Limb (tissue), 2 donors: ENCODE measurements at regions not wholly inside any gene's neighbourhood (a gene's known extent, or its start where the extent isn't known, plus 50 kb on each side); places are given as distances from the start of the nearest gene placed in this dataset.
"Not testable (repeated sequence)": the region's sequence is repeated elsewhere in the genome, so short reads cannot be mapped to it uniquely, and the experiment has no call there.

Source experiments
- DNase-seq, 2 donors: peaks; one replicate each; pipeline ENCODE4 v3.0.0-alpha.2; 2016; ENCODE audit errors: extremely low spot score in 2 of 2

DNA sequence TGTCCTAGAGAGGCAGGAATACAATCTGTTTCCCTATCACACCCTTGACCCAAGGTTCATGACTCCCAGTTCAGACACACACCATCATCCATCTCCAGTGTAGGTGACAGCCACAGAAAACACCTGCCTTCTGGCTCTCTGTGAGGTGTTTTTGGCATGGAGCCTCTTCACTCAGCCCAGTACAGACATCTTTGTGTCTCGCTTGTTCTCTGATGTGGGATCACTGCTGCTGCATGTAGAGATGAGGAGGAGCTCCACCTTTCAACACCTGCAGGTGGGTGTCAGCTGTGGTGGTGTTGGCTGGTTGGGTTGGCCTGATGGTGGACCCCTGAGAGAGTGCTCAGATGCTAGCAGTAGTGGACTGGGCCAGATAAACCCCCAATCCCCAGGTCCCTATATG lies 916.7 kb upstream of the B3GALT2 start:
- no peak for DNase-seq

DNA sequence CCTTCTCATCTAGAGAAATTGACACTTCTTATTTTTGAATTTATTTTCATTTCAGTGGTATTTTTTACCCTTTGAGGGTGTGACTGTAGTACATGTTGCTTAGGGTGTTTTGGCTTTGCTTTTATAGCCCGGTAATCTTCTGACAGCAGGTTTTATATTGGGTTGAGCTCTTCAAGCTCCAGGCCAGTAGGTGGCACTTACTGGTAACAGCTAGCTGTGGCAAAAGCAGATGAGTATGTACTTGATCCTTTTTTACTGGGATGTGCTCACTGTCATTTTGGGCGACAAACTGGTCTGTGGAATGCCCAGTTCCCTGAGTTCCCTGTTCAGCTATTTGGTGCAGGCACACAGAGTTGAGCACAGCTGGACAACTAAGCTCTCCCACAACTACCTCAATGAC lies 916.2 kb upstream of the B3GALT2 start:
- no peak for DNase-seq

DNA sequence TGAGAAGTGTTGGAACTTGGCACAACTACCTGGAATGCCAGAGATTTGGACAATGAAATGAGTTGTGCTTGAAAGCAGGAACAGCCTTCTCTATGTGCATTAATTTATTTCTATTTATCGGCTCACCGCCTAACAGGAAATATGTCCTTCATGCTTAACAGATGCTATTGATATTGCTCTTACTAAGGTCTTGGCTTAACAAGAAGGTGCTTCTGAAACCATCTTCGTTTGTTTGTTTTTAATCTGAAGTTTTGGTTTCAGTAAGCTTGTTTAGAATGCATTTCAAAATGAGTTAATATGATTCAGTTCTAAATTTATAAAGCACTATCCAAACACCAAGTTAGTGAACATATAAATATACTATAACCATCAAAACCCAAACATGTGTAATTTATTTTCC lies 898.3 kb upstream of the B3GALT2 start:
- no peak for DNase-seq

DNA sequence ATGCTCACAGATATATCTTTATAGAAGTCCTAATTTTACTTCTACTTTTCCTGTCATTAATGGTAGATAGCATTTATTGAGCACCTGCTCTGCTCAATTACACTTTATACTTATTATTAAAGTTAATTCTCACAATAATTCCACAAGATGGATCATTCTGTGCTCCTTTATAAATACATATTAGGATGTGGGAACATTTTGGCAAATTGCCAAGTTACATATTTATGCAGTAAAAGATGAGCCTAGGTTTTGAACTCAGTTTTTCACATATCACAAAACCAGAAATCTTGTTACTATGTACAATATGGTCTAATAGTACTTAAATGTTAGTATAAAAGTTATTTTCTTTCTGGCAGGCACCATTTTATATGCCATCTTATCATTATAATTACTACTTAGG lies 895.0 kb upstream of the B3GALT2 start:
- DNase-seq, result no peak

DNA sequence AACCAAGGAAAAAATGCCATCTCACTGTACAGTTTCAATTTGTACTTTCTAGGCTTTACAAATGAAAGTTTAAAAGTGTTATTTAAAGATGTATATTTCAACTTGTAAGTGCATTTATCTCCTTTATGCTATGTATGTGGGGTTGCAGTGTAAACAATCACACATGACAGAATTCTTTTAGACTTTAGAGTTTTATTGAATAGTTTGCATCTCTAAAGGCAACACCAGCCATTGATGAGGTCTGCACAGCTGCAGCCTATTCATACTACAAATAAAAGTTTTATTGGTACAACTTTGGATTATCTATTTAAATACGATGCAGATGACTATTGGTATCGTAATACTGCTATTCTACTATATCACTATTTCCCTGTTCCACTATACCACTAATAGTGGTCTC lies 894.4 kb upstream of the B3GALT2 start:
- no peak for DNase-seq

DNA sequence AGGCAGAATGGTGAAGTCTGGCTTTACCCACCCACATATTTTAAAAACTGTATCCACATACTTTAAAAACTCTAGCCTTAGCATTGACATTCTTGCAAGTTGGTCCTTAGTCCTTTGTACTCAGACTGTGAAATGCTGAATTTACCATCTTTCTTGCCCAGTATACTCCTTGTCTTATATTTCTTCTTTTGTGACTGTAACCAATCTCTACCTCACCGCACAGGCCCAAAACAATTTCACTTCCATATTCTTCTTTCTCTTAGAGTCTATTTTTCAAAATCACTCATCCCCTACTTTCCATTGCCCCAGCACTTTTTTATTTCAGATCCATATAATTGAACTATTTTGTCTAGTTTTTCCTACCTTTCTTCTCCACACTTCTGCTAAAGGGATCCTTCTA lies 892.4 kb upstream of the B3GALT2 start:
- no peak for DNase-seq

DNA sequence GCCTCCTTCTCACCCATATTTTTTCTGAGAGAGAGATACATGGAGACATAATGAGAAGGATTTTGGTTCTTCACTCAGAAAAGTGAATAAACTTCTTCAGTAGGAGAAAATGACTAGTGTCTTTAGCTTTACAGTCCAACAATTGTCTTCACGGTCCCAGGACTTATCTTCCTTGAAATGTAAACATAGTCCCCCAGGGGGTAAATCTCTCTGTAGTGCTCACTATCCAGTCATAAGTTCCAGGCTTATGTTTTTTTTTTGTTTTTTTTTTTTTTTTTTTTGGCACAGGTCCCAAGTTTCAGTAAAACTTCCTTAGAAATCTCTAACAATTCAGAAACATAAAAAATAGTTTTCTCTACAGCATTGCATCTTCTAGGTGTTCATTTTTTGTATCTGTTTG lies 890.2 kb upstream of the B3GALT2 start:
- DNase-seq, result no peak

DNA sequence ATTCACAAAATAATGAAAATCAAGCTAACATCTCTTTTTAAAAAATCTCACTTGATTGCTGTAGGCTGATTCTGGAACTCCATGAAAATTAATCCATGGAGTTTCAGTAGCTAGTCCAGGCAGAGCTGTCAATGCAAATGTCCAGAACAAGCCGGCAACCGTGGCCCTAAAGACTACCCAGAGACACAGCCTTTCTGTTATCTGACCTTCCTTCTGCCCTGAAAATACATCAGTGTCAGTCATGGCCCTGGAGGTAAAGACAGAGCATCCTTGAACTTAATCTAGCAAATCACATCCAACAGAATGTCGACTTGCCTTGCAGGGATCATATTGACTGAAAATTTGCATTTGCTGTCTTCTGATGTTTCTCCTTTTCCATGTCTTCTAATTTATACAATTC lies 887.4 kb upstream of the B3GALT2 start:
- DNase-seq, result no peak

DNA sequence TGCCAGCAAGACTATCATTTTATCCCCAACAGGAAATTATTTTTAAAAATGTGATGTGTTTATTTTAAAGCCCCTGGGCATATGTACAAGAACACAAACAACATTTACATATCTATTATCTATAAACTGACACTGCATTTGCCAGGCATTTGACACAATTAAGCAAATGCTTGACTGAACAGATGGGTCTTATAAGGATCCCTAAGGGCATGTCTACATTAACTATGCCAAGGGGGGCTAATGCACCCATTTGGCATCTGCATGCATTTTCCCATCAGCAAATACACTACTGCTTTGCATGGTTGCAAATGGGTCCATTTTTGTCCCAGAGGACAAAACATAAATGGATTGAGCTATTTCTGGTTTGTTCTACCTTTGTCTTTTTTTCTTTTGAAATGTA lies 884.8 kb upstream of the B3GALT2 start:
- no peak for DNase-seq

DNA sequence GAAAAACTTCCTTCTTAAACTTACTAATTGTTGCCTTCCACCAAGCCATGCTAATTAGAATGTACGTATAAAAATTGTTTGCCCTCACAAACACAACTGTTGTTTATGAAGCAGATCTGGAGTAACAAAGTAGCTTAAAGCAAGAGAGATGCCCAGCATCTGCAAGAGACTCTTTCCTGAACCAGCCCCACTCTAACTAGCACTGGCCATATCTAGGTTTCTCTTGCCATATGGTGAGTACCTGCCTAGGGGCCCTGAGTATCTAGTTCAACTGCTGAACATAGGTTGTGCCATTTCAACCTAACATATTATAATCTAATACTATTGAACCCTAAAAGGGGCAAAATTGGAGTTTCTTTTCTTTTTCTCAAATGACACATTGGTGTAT lies 883.4 kb upstream of the B3GALT2 start:
- no peak for DNase-seq

DNA sequence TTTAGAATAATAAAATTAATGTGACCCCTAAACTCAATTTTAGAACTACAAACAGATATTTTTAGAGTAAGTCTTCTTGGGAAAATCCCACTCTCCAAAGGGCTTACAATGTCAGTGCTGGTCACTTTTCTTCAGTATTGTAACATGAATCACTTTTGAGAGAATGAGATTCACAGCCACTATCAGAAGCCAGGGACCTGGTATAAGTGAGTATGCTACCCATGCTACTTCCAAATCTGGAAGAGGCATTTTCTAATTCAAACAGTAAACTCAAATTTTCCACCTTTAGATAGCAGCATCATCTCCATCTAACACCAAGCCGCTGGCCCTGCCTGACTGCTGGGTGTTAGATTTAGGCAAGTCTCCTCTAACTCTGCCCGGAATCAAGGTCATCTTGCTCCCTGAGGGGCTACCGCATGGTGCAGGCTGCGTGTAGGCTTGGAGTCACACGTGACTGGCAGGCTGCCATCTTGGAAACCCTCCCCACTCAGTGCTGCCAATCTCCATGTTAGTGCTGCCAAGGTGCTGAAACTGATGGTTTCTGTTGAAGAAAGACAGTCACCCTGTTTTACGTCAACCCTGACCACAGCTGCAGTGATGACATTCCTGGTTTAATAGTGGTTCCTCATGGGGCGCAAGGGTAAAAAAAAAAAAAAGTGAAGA lies 882.9 kb upstream of the B3GALT2 start:
- DNase-seq, result no peak

DNA sequence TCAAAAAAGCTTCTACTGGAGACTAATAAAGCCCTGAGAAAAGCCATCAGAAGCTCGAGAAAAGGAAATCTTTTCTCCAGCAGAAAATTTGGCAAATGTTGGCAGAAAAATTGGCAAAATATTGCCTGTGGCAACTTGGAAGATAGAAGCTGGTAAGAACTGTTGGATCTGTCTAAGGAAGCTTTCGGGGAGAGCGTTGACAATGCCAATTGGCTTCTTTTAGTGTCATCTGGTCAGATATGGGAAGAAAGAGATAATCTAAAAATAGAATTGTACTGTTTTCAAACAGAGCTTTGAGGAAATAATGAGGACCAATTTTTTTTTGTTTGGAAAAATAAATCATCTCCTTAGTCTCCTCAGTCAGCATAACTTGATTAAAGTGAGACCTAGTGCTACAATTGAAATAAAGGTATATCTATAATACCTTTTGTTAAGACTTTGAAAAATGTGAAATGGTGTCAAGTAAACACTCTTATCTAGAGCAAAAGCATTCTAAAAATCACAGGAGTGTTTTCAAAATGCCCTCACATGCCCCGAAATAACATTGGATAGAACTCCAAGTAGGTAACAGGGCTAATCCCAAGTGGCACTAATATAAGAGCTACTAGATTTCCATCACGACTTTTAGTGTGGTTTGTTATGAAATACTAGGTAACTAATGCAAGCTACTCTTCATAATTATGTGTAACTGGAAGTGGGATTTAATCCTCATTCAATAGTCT lies 882.2 kb upstream of the B3GALT2 start:
- DNase-seq, result no peak

DNA sequence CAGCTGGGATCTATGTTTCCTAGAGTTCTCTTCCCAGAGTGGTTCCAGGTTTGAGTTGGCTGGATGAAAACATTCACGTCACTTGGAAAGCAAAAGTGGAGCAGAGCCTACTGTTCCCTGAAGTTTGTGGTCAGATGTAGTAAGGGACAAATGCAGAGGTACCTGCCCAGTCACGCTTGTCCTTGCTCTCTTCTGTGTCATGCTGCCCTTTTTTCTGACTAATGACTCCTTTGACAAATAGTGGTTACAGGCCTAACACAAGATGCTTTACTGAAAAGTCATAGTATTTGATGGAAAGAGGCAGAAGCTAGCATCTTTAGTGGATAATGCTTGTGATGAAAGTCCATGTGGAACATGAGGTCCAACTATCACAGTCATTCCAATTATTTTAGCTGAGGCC lies 881.4 kb upstream of the B3GALT2 start:
- DNase-seq, result no peak

DNA sequence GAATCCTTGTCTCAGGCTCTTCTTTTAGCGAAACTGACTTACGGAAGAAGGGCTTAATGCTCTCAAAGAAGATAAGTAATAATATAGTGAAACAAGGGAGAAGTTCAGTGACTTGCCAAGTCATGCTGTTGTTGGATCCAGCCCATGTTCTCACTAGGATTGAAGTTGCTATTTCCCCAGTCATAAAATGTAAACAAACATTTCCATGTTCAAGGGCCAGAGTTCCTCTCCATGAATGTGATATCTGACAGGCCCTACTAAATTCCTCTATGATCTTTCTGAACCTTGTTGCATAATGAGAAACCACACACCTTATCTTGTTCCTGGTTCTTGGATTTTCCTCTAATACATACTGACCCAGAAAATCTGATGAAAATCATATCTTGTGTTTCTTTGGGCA lies 876.5 kb upstream of the B3GALT2 start:
- no peak for DNase-seq

DNA sequence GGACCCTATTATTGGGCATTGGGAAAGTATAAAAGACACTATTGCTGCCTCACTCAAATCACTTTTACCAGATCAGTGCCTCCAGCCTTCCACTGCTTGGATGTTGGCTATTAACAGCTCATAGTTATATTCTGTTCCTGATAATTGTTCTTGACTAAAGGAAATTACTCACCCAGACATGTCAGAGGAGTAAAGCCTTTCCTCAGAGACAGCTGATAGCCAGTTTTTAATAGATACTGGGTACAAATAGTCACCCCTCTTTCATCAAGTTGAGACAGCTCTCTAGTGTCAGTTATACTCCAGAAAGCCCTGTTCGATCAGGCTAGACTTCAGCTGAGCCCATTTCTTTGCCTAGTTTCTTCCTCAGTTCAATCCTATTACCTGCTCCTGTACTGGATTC lies 876.1 kb upstream of the B3GALT2 start:
- no peak for DNase-seq

DNA sequence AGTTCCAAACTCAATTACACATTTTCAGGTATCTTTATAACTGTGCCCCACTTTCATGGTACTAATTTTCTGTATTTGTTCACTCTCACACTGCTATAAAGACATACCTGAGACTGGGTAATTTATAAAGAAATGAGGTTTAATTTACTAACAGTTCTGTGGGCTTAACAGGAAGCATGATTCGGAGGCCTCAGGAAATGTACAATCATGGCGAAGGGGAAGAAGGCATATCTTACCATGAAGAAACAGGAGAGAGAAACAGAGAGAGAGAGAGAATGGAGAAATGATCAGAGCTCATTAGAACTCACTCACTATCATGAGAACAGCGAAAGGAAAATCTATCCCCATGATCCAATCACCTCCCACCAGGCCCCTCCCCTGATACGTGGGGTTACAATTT lies 874.1 kb upstream of the B3GALT2 start:
- DNase-seq, result no peak

DNA sequence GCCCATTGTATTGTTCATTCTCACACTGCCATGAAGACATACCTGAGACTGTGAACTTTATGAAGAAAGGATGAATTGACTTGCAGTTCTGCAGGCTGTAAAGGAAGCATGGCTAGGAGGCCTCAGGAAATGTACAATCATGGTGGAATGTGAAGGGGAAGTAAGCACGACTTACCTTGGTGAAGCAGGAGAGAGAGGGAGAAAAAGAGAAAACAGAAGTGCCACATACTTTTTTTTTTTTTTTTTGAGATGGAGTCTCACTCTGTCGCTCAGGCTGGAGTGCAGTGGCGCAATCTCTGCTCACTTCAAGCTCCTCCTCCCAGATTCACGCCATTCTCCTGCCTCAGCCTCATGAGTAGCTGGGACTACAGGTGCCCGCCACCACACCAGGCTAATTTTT lies 871.9 kb upstream of the B3GALT2 start:
- not testable (repeated sequence) for DNase-seq

DNA sequence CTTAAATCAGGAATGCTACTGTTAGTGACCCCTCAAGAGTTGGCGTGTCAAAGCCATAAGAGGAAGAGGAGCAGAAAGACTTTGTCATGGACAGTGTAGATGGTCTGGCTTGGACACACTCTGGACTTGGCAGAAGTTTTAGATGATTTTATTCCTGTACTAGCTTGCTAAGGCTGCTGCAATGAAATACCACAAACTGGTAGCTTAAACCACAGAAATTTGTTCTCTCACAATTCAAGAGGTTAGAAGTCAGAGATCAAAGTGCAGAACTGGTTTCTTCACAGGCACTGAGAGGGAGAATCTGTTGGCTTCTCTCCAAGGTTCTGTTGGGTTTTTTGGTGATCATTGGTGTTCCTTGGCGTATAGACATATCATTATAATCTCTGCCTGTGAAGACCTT lies 869.8 kb upstream of the B3GALT2 start:
- no peak for DNase-seq

DNA sequence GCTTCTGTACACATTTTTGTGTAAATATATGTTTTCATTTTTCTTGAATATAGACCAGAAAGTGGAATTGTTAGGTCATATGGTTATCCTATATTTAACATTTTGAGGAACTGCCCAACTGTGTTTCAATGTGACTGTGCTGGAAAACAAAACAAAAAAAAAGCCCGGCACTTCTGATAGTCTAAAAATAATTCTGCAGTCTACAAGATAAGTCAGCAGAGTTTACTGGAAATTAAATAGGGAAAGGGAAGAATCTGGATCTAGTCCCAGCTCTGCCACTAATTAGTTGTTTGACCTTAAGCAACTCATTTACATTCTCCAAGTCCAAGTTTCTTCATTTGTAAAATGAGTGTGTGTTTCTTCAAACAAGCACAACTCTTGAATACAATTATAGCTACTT lies 869.1 kb upstream of the B3GALT2 start:
- DNase-seq, result no peak

DNA sequence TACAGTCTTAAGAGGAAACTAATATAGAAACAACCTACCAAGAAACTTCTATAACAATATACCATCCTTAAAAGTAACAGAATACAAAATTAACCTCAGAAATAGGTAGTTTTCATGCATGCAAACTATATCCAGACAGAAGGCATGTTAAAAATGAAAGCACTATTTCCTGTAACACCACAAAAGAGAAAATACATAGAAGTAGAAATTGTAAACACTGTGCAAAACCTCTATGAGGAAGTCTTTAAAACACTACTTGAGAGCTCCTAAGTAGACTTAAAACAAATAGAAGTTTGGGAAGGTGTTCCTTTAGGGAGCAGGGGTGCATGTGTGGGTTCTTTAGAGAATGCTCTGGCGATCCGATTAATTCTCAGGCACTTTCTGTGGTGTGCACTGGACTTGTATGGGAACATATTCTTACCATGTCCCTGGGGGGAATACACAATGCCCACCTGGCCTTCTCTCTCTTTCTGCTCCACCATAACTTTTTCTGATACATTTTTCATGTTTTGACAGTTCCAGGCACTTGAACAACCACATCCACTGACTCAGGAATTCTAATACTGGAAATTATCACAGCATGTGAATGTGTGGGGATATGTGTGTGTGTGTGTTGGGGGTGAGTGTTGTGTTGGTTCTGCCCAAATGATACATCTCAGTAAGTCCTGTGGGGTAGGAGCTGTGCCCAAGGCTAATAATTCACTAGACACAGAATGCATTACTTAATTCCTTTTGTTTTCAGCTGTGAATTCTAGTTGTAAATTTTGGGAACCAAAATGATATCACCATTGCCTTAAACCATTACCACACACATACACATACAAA lies 866.3 kb upstream of the B3GALT2 start:
- no peak for DNase-seq

DNA sequence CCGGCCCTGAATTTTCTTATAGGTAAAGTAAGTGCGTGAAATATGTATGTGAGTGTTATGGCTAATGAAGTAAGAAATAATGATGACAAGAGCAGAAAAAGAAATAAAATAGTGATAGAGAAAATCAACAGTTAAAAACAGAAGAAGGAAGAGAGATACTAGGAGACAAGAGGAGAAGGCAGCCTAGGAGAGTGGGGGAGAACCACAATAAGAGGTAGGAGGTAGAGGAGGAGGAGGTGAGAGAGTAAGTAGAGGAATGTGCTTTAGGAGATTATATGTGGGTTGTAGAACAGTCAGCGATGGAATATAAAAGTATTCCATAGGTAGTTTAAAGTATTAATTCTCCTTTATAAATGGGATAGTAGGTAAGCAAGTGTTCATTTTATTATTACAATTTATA lies 861.5 kb upstream of the B3GALT2 start:
- DNase-seq, result no peak

DNA sequence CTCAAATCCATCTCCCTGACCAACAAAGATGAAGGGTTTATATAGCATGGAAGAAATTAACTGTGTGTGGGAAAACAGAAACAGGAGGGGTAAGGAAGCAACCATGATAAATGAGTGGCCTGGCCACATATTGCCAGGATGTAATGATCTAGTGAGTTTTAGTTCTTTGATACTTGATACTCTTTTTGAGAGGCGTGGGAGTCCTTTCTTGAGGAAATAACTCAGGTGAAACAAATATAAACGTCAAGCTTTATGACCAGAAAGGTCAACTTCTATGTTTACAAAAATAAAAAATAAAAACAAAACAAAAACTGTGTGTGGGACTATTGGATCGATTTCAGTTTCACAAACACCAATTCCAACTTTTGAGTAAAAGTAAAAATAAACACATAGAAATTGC lies 860.8 kb upstream of the B3GALT2 start:
- DNase-seq, result no peak

DNA sequence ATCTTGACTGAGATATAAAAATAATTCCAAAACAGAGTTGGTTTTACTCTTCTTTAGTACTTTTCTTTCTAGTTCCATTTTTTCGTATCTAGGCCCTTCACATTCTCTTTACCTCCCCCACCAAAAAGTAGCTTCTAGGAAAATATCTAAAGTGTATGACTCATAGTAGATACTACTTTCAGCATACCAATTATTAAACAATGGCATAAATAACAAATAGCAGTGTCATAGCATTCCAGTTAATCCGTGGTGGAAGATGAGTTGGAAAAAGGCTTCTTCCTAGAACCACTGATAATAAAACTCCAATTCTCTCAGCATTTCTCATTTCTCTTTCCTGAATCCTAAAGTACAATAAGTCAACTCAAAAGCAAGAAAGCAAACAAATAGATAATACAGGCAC lies 859.0 kb upstream of the B3GALT2 start:
- DNase-seq, result no peak
